OCI-LY3 (cell line): ENCODE measurements at regions not wholly inside any gene's neighbourhood (a gene's known extent, or its start where the extent isn't known, plus 50 kb on each side); places are given as distances from the start of the nearest gene placed in this dataset.

Experiments used
- H2AFZ ChIP-seq: fragments of 200-600, 300-600 bp; shearing (Covaris generic); 2 replicates; pipeline ENCODE4 v1.6.0; 2014; ENCODE audit warnings: antibody characterized with exemption, low read depth, low read length
- H3K27ac ChIP-seq: fragments of 200-600, 300-600 bp; sonication (generic); 2 replicates; pipeline ENCODE4 v1.5.1; 2014; ENCODE audit warnings: mild to moderate bottlenecking, low read length, moderate library complexity, mixed read lengths
- H3K27me3 ChIP-seq: fragments of 200-600, 300-600 bp; sonication (generic); 2 replicates; pipeline ENCODE4 v1.6.1; 2014; ENCODE audit warnings: low read depth, low read length, mixed read lengths
- H3K36me3 ChIP-seq: fragments of 200-600, 300-600 bp; sonication (generic); replicated peaks from 2 replicates; pipeline ENCODE3; 2014; ENCODE audit warnings: low read depth, low read length, mixed read lengths
- H3K4me1 ChIP-seq: fragments of 300-600, 200-600 bp; sonication (generic); 2 replicates; pipeline ENCODE4 v1.6.1; 2014; ENCODE audit warnings: low read length, mixed read lengths
- H3K4me2 ChIP-seq: fragments of 200-600, 300-600 bp; sonication (generic); 2 replicates; pipeline ENCODE4 v1.6.1; 2014; ENCODE audit warnings: low read length, mixed read lengths
- H3K4me3 ChIP-seq: fragments of 300-600, 200-600 bp; sonication (generic); 2 replicates; pipeline ENCODE4 v1.5.1; 2014; ENCODE audit warnings: antibody characterized with exemption, mild to moderate bottlenecking, low read length, moderate library complexity
- H3K79me2 ChIP-seq: fragments of 300-600, 200-600 bp; shearing (Covaris generic); 2 replicates; pipeline ENCODE4 v1.6.1; 2014; ENCODE audit warnings: mild to moderate bottlenecking, low read length, mixed read lengths
- H3K9ac ChIP-seq: fragments of 300-600, 200-600 bp; shearing (Covaris generic); 2 replicates; pipeline ENCODE4 v1.6.0; 2014; ENCODE audit warnings: mild to moderate bottlenecking, low read length, moderate library complexity
- H3K9me3 ChIP-seq: fragments of 200-600, 300-600 bp; shearing (Covaris generic); 2 replicates; pipeline ENCODE4 v1.6.1; 2014; ENCODE audit warnings: low read length, mixed read lengths; ENCODE audit not compliant: insufficient read depth
- H4K20me1 ChIP-seq: fragments of 200-600, 300-600 bp; sonication (generic); 2 replicates; pipeline ENCODE4 v1.6.1; 2016; ENCODE audit warnings: low read length, mixed read lengths; ENCODE audit not compliant: insufficient read depth
- EZH2phosphoT487 ChIP-seq: fragments of 200-600 bp; shearing (Covaris generic); IDR thresholded peaks from 2 replicates; pipeline ENCODE4 v1.6.1; 2018; ENCODE audit warnings: antibody characterized with exemption, mixed run types, low read depth
- TF ChIP-seq, protein P1 (sequence below): fragments of 200-600, 300-600 bp; sonication (generic); IDR thresholded peaks from 2 replicates; pipeline ENCODE4 v1.5.1; 2014; ENCODE audit warnings: antibody characterized with exemption, low read length, low read depth

- H3K79me2 ChIP-seq: no peaks in the 10 kb centered on the region
- no peaks in the 10 kb centered on the region for H3K27me3 ChIP-seq
- H3K36me3 ChIP-seq: no peaks in the 10 kb centered on the region
- H3K9ac ChIP-seq: no peak overlapping the region
- H4K20me1 ChIP-seq: no peaks in the 10 kb centered on the region
- no peak overlapping the region for H3K4me2 ChIP-seq
- H3K4me1 ChIP-seq: no peaks in the 10 kb centered on the region
- no peak overlapping the region for H2AFZ ChIP-seq
- H3K27ac ChIP-seq: no peak overlapping the region
- H3K4me3 ChIP-seq: no peak overlapping the region
- TF ChIP-seq, protein P1, sequence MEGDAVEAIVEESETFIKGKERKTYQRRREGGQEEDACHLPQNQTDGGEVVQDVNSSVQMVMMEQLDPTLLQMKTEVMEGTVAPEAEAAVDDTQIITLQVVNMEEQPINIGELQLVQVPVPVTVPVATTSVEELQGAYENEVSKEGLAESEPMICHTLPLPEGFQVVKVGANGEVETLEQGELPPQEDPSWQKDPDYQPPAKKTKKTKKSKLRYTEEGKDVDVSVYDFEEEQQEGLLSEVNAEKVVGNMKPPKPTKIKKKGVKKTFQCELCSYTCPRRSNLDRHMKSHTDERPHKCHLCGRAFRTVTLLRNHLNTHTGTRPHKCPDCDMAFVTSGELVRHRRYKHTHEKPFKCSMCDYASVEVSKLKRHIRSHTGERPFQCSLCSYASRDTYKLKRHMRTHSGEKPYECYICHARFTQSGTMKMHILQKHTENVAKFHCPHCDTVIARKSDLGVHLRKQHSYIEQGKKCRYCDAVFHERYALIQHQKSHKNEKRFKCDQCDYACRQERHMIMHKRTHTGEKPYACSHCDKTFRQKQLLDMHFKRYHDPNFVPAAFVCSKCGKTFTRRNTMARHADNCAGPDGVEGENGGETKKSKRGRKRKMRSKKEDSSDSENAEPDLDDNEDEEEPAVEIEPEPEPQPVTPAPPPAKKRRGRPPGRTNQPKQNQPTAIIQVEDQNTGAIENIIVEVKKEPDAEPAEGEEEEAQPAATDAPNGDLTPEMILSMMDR: no peak
- no peak for TF ChIP-seq EZH2phosphoT487
- no peaks in the 10 kb centered on the region for H3K9me3 ChIP-seq
Measured at GRCh38 chr5:58088941-58089340, 370.9 kb downstream of the PLK2 start.

DNA sequence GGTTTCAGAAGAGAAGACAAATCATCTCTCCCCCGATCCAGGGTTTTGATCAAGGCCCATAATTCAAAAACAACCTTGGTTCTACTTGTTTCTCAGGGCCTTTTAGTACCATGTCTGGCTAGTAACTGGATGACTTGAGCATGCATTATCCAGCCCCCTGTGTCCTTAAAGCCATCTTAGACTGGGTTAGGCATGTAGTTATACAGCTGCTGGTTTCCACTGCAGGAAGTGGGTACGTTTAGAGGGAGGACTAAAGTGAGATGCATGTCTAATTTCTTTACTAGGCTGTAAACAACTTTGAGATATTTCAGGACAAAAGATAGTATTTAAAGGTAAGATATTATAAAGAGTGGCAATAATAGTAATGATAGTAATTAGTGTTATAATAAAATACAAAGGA lies 372.0 kb downstream of the PLK2 start:
- Histone ChIP-seq H3K27ac (no peak overlapping the region), H3K4me3 (no peak overlapping the region), H2AFZ (no peak overlapping the region)

GRCh38 chr5:58087123-58087522 lies 372.8 kb downstream of the PLK2 start:
- H3K4me2 ChIP-seq: no peak overlapping the region

More for the DNA sequence above, 372.0 kb downstream of the PLK2 start:
- Histone ChIP-seq H3K4me2 (no peak overlapping the region), H3K36me3 (no peaks in the 10 kb centered on the region), H3K4me1 (no peaks in the 10 kb centered on the region), H4K20me1 (no peaks in the 10 kb centered on the region), H3K9ac (no peak overlapping the region), H3K27me3 (no peaks in the 10 kb centered on the region), H3K79me2 (no peaks in the 10 kb centered on the region), H3K9me3 (no peaks in the 10 kb centered on the region)
- TF ChIP-seq EZH2phosphoT487: no peak
- TF ChIP-seq, protein P1: no peak

DNA sequence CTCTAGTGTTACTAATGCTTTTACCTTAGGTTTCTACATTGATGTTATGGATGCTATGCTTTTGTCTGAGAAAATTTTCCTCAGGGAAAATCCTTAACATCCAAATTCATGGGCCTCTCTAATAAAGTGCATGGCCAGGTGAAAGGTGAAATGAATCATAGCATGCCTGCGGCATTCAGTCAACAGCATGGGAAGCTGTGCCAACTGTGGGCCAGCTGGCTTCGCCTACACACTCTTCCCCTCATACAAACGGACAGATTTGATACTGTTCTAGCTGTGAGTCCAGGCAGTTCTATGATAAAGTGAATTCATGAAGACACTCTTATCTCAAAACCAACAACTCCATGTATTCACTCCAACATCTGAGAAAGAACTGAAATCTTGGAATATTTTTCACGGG lies 374.1 kb downstream of the PLK2 start:
- H2AFZ ChIP-seq: no peak overlapping the region
- no peak overlapping the region for H3K9ac ChIP-seq
- H3K4me2 ChIP-seq: no peak overlapping the region
- no peaks in the 10 kb centered on the region for H4K20me1 ChIP-seq
- H3K9me3 ChIP-seq: no peaks in the 10 kb centered on the region
- no peak overlapping the region for H3K27ac ChIP-seq
- no peaks in the 10 kb centered on the region for H3K36me3 ChIP-seq
- no peaks in the 10 kb centered on the region for H3K79me2 ChIP-seq
- TF ChIP-seq, protein P1: no peak
- no peak for TF ChIP-seq EZH2phosphoT487
- no peaks in the 10 kb centered on the region for H3K27me3 ChIP-seq
- H3K4me1 ChIP-seq: no peaks in the 10 kb centered on the region
- no peak overlapping the region for H3K4me3 ChIP-seq

More at GRCh38 chr5:58087123-58087522, 372.8 kb downstream of the PLK2 start:
- Histone ChIP-seq H3K4me3 (no peak overlapping the region), H3K27ac (no peak overlapping the region), H3K27me3 (no peaks in the 10 kb centered on the region), H3K9me3 (no peaks in the 10 kb centered on the region), H4K20me1 (no peaks in the 10 kb centered on the region), H2AFZ (no peak overlapping the region), H3K36me3 (no peaks in the 10 kb centered on the region), H3K9ac (no peak overlapping the region), H3K79me2 (no peaks in the 10 kb centered on the region), H3K4me1 (no peaks in the 10 kb centered on the region)
- no peak for TF ChIP-seq EZH2phosphoT487

DNA sequence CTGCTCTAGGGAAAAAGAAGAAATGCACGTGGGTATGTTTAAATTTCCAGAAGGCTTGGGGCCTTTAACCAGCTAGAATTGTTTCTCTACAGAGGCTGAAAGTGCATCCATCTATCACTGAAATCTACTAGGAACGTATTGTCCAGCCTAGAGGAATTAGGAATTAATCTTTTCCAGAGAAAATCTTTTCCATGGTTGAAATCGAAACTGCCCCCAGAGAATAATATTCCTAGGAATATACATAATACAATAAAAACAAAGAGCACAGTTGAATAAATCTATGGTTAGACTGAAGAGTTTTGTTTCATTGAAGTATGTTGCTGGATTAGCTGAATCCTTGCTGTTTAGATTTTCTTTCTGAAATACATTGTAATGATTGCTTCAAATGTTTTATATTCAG lies 378.5 kb downstream of the PLK2 start:
- no peaks in the 10 kb centered on the region for H3K4me1 ChIP-seq
- TF ChIP-seq, protein P1: no peak
- no peak for TF ChIP-seq EZH2phosphoT487
- no peaks in the 10 kb centered on the region for H3K27me3 ChIP-seq
- H3K9me3 ChIP-seq: no peaks in the 10 kb centered on the region
- no peak overlapping the region for H3K9ac ChIP-seq
- no peaks in the 10 kb centered on the region for H3K79me2 ChIP-seq
- no peak overlapping the region for H3K4me3 ChIP-seq
- H3K27ac ChIP-seq: no peak overlapping the region
- no peaks in the 10 kb centered on the region for H3K36me3 ChIP-seq
- H2AFZ ChIP-seq: no peak overlapping the region
- H4K20me1 ChIP-seq: no peaks in the 10 kb centered on the region
- no peak overlapping the region for H3K4me2 ChIP-seq
